Prostate gland (tissue), 2 donors: ENCODE measurements at regions not wholly inside any gene's neighbourhood (a gene's known extent, or its start where the extent isn't known, plus 50 kb on each side); places are given as distances from the start of the nearest gene placed in this dataset.

ENCODE experiments used
- DNase-seq: peaks from one replicate; pipeline ENCODE4 v3.0.0-alpha.2; 2019; ENCODE audit warnings: low spot score
- H3K27ac ChIP-seq, 2 donors: fragments of 200-600 bp; sonication (generic); 2 replicates each; pipeline ENCODE4 v1.5.1; 2017 to 2019
- H3K27me3 ChIP-seq: fragments of 200-600 bp; sonication (generic); replicated peaks from 2 replicates; pipeline ENCODE4 v1.5.1; 2019; ENCODE audit not compliant: insufficient read depth
- H3K36me3 ChIP-seq, 2 donors: fragments of 200-600 bp; sonication (generic); 1 replicate in 1 of 2; 2 replicates in 1 of 2; pipeline versions ENCODE4 v1.5.1 to v1.8.1; 2017 to 2019
- H3K4me1 ChIP-seq: fragments of 200-600 bp; sonication (generic); replicated peaks from 2 replicates; pipeline ENCODE4 v1.5.1; 2019
- H3K4me3 ChIP-seq, 2 donors: fragments of 200-600 bp; sonication (generic); 2 replicates each; pipeline ENCODE4 v1.5.1; 2017 to 2019
- H3K9me3 ChIP-seq: fragments of 200-600 bp; sonication (generic); 2 replicates; pipeline ENCODE4 v1.5.1; 2017
- POLR2A ChIP-seq: fragments of 450-650 bp; IDR thresholded peaks from one replicate; pipeline ENCODE4 v1.6.1; 2016; ENCODE audit warnings: antibody characterized with exemption, mild to moderate bottlenecking
- POLR2AphosphoS5 ChIP-seq: sonication (generic); formaldehyde crosslinking; IDR thresholded peaks from one replicate; pipeline ENCODE4 v1.6.1; 2017; ENCODE audit warnings: antibody characterized with exemption
- WGBS: methylation state at CpG from one replicate; pipeline ENCODE4 v1.1.5; 2018; 5-methylcytosine and 5-hydroxymethylcytosine counted together
- intact Hi-C: fragments of 100-400 bp; cut with DNase I; formaldehyde crosslinking; loops from one replicate; pipeline ENCODE4 v1.14.2; 2022
- TF ChIP-seq, protein P1 (sequence below), 4 experiments: fragments of 200-600 bp in 2 of 4; fragments of 450-650 bp in 2 of 4; sonication (generic) in 2 of 4; IDR thresholded peaks; 1 replicate in 3 of 4; 2 replicates in 1 of 4; pipeline ENCODE4 v1.5.1; 2016 to 2019; ENCODE audit warnings: antibody characterized with exemption in 4 of 4, mild to moderate bottlenecking in 2 of 4, moderate library complexity in 2 of 4

DNA sequence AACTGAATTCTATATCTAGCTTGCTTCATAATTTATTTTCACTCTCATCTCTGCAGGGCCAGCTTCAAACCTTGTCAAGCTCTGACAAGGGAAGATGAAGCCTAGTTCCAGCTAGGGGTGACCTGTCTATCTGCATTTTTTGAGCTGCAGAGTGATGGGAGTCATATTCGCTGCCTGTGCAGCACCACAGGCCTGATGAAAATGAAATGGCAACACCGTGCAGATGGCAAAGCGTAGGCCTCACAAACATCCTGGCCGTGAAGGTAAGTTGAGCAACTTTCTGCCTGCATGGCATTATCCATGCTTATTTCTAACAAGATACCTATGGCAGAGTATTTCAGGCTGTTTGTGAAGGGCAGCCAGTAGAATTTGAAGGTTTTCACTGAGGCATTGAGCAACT lies 86.4 kb upstream of the C1QTNF9B start:
- Histone ChIP-seq H3K4me1 (peaks cover 3% of the 10 kb centered on the region), H3K27me3 (no peaks in the 10 kb centered on the region), H3K27ac (peak overlapping the region; percentile 3 to 19), H3K36me3 (no peaks in the 10 kb centered on the region), H3K4me3 (no peak overlapping the region), H3K9me3 (no peaks in the 10 kb centered on the region)
- TF ChIP-seq POLR2AphosphoS5 (no peak), POLR2A (no peak)
- TF ChIP-seq, protein P1, sequence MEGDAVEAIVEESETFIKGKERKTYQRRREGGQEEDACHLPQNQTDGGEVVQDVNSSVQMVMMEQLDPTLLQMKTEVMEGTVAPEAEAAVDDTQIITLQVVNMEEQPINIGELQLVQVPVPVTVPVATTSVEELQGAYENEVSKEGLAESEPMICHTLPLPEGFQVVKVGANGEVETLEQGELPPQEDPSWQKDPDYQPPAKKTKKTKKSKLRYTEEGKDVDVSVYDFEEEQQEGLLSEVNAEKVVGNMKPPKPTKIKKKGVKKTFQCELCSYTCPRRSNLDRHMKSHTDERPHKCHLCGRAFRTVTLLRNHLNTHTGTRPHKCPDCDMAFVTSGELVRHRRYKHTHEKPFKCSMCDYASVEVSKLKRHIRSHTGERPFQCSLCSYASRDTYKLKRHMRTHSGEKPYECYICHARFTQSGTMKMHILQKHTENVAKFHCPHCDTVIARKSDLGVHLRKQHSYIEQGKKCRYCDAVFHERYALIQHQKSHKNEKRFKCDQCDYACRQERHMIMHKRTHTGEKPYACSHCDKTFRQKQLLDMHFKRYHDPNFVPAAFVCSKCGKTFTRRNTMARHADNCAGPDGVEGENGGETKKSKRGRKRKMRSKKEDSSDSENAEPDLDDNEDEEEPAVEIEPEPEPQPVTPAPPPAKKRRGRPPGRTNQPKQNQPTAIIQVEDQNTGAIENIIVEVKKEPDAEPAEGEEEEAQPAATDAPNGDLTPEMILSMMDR (IDR thresholded peaks at IDR 0.05): no peak
- intact Hi-C loops: no loop called here
- WGBS: 79% methylated on average over 4 of the region's 4 CpGs
- DNase-seq: no peak

DNA sequence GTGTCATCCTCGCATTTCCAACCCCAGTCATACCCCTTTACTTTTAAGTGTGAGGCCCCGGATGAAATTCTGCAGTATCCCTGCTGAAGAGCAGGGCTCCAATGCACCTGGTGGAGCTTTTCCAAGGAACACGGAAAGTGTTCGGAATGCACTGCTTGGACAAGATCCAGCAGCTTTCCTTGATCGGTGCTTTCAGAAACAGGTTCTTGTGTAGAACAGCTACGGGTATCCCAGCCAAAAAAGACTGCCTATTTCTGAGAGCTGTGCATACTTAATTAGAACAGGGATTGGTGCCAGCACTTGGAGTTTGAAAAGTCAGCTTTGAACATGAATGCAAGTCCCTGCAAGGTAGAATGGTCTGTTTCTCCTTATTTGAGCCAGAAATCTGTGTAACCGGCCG lies 87.2 kb upstream of the C1QTNF9B start:
- TF ChIP-seq, protein P1 (IDR thresholded peaks at IDR 0.05): no peak
- TF ChIP-seq POLR2AphosphoS5 (peak; percentile 78), POLR2A (no peak)
- Histone ChIP-seq H3K27me3 (no peaks in the 10 kb centered on the region), H3K9me3 (no peaks in the 10 kb centered on the region), H3K4me3 (no peak overlapping the region), H3K27ac (peak overlapping the region; percentile 1 to 8), H3K36me3 (no peaks in the 10 kb centered on the region), H3K4me1 (peaks cover 5% of the 10 kb centered on the region)
- intact Hi-C loops: no loop called here
- DNase-seq: peak; percentile 89
- 9% methylated on average over 8 of the region's 8 CpGs for WGBS

DNA sequence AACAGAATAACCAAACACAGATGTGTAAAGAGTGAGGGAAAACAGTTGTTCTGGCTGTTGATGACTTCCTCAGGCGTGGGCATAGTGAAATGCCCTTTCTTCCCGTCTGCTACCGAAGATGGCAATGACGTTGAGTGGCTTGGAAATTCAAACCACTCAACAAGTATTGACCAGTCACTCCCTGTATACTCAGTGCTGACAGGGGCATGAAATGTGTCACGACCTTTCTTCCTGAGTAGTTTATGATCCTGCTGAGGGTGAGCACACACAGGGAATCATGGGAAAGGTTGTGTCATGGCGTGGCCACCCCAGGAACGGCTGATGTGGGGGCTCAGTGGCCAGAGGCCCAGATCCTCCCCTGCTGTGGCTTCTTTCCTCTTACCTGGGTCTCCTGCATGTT lies 87.8 kb upstream of the C1QTNF9B start:
- no peaks in the 10 kb centered on the region for H3K9me3 ChIP-seq
- H3K4me1 ChIP-seq: peaks cover 5% of the 10 kb centered on the region
- H3K27ac ChIP-seq: peak overlapping the region; percentile 1 to 8
- H3K4me3 ChIP-seq: no peak overlapping the region
- intact Hi-C loops: no loop called here
- TF ChIP-seq, protein P1 (IDR thresholded peaks at IDR 0.05): no peak
- TF ChIP-seq POLR2A: no peak
- TF ChIP-seq POLR2AphosphoS5: no peak
- no peaks in the 10 kb centered on the region for H3K36me3 ChIP-seq
- no peak for DNase-seq
- WGBS: 44% methylated on average over 7 of the region's 7 CpGs
- no peaks in the 10 kb centered on the region for H3K27me3 ChIP-seq

DNA sequence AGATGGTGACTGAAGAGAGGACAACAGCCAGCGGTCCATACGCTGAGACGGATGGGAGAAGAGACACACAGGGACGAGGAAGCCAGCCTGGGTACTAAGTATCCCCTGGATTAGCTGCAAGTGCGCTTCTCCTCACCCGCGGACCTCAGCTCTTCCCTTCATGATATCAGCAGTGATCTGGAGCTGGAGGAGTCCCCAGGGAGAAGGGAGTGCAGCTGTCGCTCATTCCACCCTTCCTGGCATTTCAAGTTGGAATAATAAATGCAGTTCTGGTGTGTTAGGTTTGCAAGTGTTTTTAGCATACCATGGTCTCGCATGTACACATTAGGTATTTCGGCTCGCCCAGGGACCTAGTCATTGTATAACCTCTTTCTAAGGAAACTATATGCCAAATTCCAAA lies 88.5 kb upstream of the C1QTNF9B start:
- Histone ChIP-seq H3K9me3 (no peaks in the 10 kb centered on the region), H3K4me3 (no peak overlapping the region), H3K27ac (no peak overlapping the region), H3K4me1 (peaks cover 5% of the 10 kb centered on the region), H3K27me3 (no peaks in the 10 kb centered on the region), H3K36me3 (no peaks in the 10 kb centered on the region)
- TF ChIP-seq POLR2A: no peak
- TF ChIP-seq, protein P1 (IDR thresholded peaks at IDR 0.05): no peak
- no peak for TF ChIP-seq POLR2AphosphoS5
- intact Hi-C loops: no loop called here
- DNase-seq: no peak
- WGBS: 87% methylated on average over 11 of the region's 11 CpGs

DNA sequence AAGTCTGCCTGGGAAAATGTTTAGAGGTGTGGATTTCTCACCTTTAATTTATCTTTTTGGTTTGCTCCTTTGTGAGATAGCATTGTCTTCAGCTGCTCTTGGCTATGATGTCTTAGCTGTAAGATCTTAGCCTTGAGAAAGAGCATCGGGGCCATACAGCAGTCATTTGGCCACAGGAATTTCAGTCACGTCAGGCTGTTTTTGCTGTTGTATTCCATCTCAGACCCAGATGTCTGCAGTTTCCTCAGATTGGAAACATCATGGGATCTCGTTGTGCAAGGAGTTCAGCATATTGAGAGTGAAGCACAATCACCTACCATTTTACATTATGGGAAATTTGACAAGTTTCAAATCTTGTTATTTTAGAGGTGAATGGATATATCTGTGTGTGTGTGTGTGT lies 89.3 kb upstream of the C1QTNF9B start:
- DNase-seq: no peak
- no peaks in the 10 kb centered on the region for H3K36me3 ChIP-seq
- no peak overlapping the region for H3K4me3 ChIP-seq
- no peaks in the 10 kb centered on the region for H3K27me3 ChIP-seq
- 83% methylated on average over 3 of the region's 3 CpGs for WGBS
- intact Hi-C loops: no loop called here
- no peaks in the 10 kb centered on the region for H3K9me3 ChIP-seq
- TF ChIP-seq, protein P1 (IDR thresholded peaks at IDR 0.05): no peak
- TF ChIP-seq POLR2AphosphoS5 (no peak), POLR2A (no peak)
- no peak overlapping the region for H3K27ac ChIP-seq
- H3K4me1 ChIP-seq: peaks cover 5% of the 10 kb centered on the region
